MCF 10A (cell line): ENCODE measurements at regions not wholly inside any gene's neighbourhood (a gene's known extent, or its start where the extent isn't known, plus 50 kb on each side); places are given as distances from the start of the nearest gene placed in this dataset.

Source experiments
- BruUV-seq: library from RNA; stranded (reverse); fragments of 400-500 nt; replicated peaks from 2 replicates; lab custom pipeline; 2021; lab: Mats Ljungman, UMichigan
- CTCF ChIA-PET: fragments of 300-600 bp; sonication (Branson Sonifier 250); formaldehyde crosslinking; extraction: SDS; loops from one replicate; lab custom pipeline; 2021; ENCODE audit warnings: antibody characterized with exemption, inconsistent platforms; lab: Yijun Ruan, JAX
- POLR2A ChIA-PET: fragments of 300-600, 350-650 bp; sonication (Branson Sonifier 250); formaldehyde crosslinking; extraction: SDS; loops from one replicate; lab custom pipeline; 2020; ENCODE audit warnings: antibody characterized with exemption, inconsistent platforms; lab: Yijun Ruan, JAX
- DNase-seq: peaks from one replicate; pipeline ENCODE4 v3.0.0-alpha.2; 2018; ENCODE audit not compliant: unreplicated experiment
- H3K27ac Mint-ChIP-seq: one replicate; pipeline ENCODE4 v1.8.0; 2022; ENCODE audit warnings: mild to moderate bottlenecking, low read depth, mixed read lengths; ENCODE audit not compliant: unreplicated experiment
- H3K27me3 Mint-ChIP-seq: one replicate; pipeline ENCODE4 v1.8.0; 2022; ENCODE audit warnings: mixed read lengths; ENCODE audit not compliant: insufficient read depth, unreplicated experiment
- H3K36me3 Mint-ChIP-seq: one replicate; pipeline ENCODE4 v1.8.0; 2022; ENCODE audit warnings: mild to moderate bottlenecking, moderate library complexity, mixed read lengths; ENCODE audit not compliant: insufficient read depth, unreplicated experiment
- H3K4me1 Mint-ChIP-seq: one replicate; pipeline ENCODE4 v1.8.0; 2022; ENCODE audit warnings: mixed read lengths; ENCODE audit not compliant: insufficient read depth, unreplicated experiment
- H3K4me3 Mint-ChIP-seq: one replicate; pipeline ENCODE4 v1.8.0; 2022; ENCODE audit warnings: mild to moderate bottlenecking, moderate library complexity, mixed read lengths; ENCODE audit not compliant: unreplicated experiment
- H3K9me3 Mint-ChIP-seq: one replicate; pipeline ENCODE4 v1.8.0; 2022; ENCODE audit warnings: mixed read lengths; ENCODE audit not compliant: unreplicated experiment
- intact Hi-C: fragments of 100-400 bp; cut with micrococcal nuclease; formaldehyde crosslinking; loops from 2 replicates; pipeline ENCODE4 v1.14.1; 2022
- TF ChIP-seq, protein P1 (sequence below): fragments of 200-600 bp; IDR thresholded peaks from one replicate; pipeline ENCODE4 v1.8.0; 2022; ENCODE audit warnings: antibody characterized with exemption, mild to moderate bottlenecking; ENCODE audit not compliant: unreplicated experiment

DNA sequence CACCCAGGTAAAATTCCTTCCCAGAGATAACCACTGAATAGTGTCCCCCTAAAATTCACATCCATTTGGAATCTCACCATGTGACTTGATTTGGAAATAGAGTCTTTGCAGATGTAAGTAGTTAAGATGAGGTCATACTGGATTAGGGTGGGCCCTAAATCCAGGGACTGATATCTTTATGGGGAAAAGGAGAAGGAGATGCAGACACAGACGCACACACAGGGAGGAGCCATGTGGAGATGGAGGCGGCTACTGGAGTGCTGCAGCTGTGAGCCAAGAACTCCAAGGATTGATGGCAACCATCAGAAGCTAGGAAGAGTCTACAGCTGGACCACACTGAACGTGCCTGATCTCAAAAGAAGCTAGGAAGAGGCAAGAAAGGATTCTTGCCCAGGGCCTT is 96.6 kb upstream of the SRD5A3 start:
- DNase-seq, result no peak
- CTCF ChIA-PET, result interaction anchor here (0.6 kb wide), 1 partner anchor 701 kb away, joined by 3 read pairs; no protein-coding TSS in a partner anchor
- Mint-ChIP-seq H3K27ac (no peak overlapping the region), H3K4me1 (no peaks in the 10 kb centered on the region), H3K36me3 (no peaks in the 10 kb centered on the region), H3K4me3 (no peak overlapping the region), H3K9me3 (no peaks in the 10 kb centered on the region), H3K27me3 (no peaks in the 10 kb centered on the region)
- no TSS peak for BruUV-seq
- POLR2A ChIA-PET, result no interaction called here
- intact Hi-C loops, result no loop called here
- TF ChIP-seq, protein P1, sequence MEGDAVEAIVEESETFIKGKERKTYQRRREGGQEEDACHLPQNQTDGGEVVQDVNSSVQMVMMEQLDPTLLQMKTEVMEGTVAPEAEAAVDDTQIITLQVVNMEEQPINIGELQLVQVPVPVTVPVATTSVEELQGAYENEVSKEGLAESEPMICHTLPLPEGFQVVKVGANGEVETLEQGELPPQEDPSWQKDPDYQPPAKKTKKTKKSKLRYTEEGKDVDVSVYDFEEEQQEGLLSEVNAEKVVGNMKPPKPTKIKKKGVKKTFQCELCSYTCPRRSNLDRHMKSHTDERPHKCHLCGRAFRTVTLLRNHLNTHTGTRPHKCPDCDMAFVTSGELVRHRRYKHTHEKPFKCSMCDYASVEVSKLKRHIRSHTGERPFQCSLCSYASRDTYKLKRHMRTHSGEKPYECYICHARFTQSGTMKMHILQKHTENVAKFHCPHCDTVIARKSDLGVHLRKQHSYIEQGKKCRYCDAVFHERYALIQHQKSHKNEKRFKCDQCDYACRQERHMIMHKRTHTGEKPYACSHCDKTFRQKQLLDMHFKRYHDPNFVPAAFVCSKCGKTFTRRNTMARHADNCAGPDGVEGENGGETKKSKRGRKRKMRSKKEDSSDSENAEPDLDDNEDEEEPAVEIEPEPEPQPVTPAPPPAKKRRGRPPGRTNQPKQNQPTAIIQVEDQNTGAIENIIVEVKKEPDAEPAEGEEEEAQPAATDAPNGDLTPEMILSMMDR, result no peak

DNA sequence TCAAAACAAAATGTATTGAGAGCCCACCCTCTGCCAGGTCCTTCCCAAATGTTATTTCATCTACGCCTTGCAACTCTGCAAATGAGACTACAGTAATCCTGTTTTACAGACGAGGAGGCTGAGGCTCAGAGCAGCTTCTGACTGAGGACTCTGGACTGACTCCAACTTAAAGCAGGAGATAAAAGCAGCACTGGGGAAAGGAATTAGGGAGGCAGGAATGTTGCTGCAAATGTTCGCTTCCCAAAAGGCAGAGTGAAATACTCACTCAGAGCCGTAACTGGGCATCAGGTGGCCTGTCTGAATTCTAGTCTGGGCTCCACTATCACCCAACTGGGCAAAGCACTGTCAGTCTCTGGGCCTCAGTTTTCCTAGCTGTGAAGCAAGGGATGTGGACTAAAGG is 94.7 kb upstream of the SRD5A3 start:
- POLR2A ChIA-PET, result interaction anchor here (0.7 kb wide), 1 partner anchor 65 kb away, joined by 3 read pairs; no protein-coding TSS in a partner anchor
- H3K4me3 Mint-ChIP-seq, result no peak overlapping the region
- no peaks in the 10 kb centered on the region for H3K27me3 Mint-ChIP-seq
- no peak overlapping the region for H3K27ac Mint-ChIP-seq
- DNase-seq, result no peak
- no peaks in the 10 kb centered on the region for H3K36me3 Mint-ChIP-seq
- H3K9me3 Mint-ChIP-seq, result no peaks in the 10 kb centered on the region
- no TSS peak for BruUV-seq
- CTCF ChIA-PET, result interaction anchor here (1.0 kb wide), 1 partner anchor 287 kb away, joined by 4 read pairs; no protein-coding TSS in a partner anchor
- TF ChIP-seq, protein P1, result no peak
- H3K4me1 Mint-ChIP-seq, result no peaks in the 10 kb centered on the region
- intact Hi-C loops, result no loop called here

DNA sequence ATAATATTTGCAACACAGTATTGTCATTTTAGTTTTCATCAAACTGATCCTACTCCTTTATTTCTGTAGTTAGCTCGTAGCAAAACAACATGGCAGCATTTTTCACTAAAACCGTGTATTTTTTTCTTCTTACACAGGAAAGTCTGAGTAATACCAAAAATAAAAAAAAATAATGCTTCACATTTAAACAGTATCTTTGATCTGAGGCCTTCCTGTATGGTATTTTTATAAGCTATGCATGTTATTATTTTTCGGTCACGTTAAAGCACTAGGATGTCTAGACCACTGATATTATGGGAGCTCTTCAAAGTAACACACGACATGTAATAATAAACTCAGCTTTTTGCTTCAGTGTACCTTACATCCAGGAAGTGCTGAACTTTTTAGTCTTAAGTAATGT is 94.1 kb upstream of the SRD5A3 start:
- Mint-ChIP-seq H3K4me3 (no peak overlapping the region), H3K4me1 (no peaks in the 10 kb centered on the region), H3K27ac (no peak overlapping the region), H3K36me3 (no peaks in the 10 kb centered on the region), H3K27me3 (no peaks in the 10 kb centered on the region), H3K9me3 (no peaks in the 10 kb centered on the region)
- CTCF ChIA-PET, result interaction anchor here (0.7 to 1.8 kb wide), 3 partner anchors 61 to 288 kb away, joined by 3 to 5 read pairs (median 4); no protein-coding TSS in a partner anchor
- TF ChIP-seq, protein P1, result no peak
- no TSS peak for BruUV-seq
- intact Hi-C loops, result no loop called here
- DNase-seq, result no peak
- POLR2A ChIA-PET, result interaction anchor here (0.6 to 0.7 kb wide), 2 partner anchors 66 to 109 kb away, joined by 3 to 4 read pairs; no protein-coding TSS in a partner anchor

GRCh38 chr4:55253948-55254593 is 92.0 kb upstream of the SRD5A3 start:
- intact Hi-C loops, result no loop called here
- H3K4me3 Mint-ChIP-seq, result no peak overlapping the region
- H3K4me1 Mint-ChIP-seq, result no peaks in the 10 kb centered on the region
- no peak for DNase-seq
- H3K9me3 Mint-ChIP-seq, result no peaks in the 10 kb centered on the region
- ChIA-PET POLR2A (no interaction called here), CTCF (interaction anchor here (1.8 kb wide), 1 partner anchor 59 kb away, joined by 5 read pairs; no protein-coding TSS in a partner anchor)
- no peak overlapping the region for H3K27ac Mint-ChIP-seq
- H3K27me3 Mint-ChIP-seq, result no peaks in the 10 kb centered on the region
- TF ChIP-seq, protein P1, result no peak
- no peaks in the 10 kb centered on the region for H3K36me3 Mint-ChIP-seq
- BruUV-seq, result no TSS peak
